COLO668 (cell line): ENCODE measurements at regions not wholly inside any gene's neighbourhood (a gene's known extent, or its start where the extent isn't known, plus 50 kb on each side); places are given as distances from the start of the nearest gene placed in this dataset.
"Not testable (repeated sequence)": the region's sequence is repeated elsewhere in the genome, so short reads cannot be mapped to it uniquely, and the experiment has no call there.

ENCODE experiments used
- DNase-seq: peaks from one replicate; lab custom pipeline; 2025; ENCODE audit not compliant: unreplicated experiment; lab: John Stamatoyannopoulos, UW

GRCh38 chr12:125540580-125541204 is 475.5 kb downstream of the AACS start:
- DNase-seq, result no peak

GRCh38 chr12:125544960-125545359 is 479.7 kb downstream of the AACS start:
- no peak for DNase-seq

DNA sequence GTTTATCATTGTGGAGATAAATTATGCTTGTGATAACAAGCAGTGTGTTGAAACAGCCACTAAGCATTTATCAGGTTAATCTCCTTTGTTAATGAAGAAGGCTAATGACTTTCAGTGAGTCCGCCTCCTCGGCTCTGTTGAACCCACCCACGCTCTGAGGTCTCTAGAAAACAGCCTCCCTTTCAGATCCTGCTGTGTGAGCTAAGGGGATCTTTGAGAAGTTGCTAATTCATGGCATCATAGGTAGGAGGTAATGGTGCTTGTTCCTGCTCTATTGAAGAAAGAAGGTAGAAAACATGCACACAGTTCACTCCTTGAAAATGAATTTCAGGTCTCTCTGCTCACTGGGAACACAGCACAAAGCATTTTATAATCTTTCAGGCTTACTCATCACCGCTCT is 483.9 kb downstream of the AACS start:
- no peak for DNase-seq

GRCh38 chr12:125549836-125550235 is 484.6 kb downstream of the AACS start:
- no peak for DNase-seq

DNA sequence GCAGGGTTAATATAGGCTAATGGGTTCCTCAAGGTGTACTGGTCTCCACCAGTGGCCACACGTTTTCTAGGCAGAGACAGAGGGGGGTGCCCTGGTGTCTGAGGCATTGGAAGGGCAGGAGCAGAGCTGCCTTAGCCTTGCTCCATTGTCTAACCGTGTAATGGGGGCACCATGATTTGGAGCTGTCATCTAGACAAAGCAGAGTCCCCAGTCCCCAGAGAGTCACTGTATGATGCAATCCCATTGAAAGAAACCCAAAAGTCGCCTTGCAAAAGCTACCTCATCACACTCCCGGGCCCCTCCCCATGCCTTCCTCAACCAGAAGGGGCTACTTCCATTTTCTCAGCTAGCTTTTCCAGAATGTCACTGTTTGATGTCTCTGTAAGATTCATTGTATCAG is 487.1 kb downstream of the AACS start:
- no peak for DNase-seq

DNA sequence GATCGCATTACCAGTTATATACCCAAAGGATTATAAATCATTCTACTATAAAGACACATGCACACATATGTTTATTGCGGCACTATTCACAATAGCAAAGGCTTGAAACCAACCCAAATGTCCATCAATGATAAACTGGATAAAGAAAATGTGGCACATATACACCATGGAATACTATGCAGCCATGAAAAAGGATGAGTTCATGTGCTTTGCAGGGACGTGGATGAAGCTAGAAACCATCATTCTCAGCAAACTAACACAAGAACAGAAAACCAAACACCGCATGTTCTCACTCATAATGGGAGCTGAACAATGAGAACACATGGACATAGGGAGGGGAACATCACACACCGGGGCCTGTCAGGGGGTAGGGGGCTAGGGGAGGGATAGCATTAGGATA is 495.8 kb downstream of the AACS start:
- DNase-seq, result not testable (repeated sequence)

DNA sequence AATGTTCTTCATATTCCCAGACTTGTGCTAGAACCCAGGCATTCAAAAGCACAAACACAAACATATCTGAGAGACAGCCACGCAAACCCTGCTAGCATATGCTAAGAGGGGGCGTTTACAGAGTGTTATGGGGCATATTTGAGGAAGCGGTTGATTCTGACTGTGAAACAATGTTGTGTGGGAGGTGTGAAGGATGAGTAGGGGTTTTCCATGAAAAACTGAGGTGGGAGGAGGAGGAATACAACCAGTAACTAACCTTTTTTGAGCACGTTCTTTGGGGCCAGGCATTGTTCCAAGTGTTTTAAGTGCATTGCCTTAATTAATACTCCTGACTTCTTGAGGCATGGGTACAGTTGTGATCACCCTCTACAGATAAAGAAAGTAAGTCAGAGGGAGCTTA is 499.5 kb downstream of the AACS start:
- no peak for DNase-seq

GRCh38 chr12:125567581-125567980 is 502.3 kb downstream of the AACS start:
- no peak for DNase-seq

DNA sequence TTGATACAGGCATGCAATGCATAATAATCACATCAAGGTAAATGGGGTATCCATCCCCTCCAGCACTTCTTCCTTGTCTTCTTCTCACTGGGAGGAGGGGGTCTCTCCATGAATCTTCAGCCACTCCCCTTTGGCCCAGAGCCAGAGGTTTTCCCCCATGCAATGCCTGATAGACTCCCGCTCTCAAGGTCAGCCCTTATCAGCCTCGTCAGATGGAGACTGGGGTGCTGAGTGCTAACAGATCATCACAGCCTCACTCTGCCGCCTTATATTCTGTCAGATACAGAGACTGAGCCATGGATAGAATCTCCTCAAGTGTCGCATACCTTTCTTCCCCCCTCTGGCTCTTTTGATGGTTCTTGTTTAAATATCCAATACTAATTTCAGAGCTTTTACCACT is 503.1 kb downstream of the AACS start:
- DNase-seq, result no peak

DNA sequence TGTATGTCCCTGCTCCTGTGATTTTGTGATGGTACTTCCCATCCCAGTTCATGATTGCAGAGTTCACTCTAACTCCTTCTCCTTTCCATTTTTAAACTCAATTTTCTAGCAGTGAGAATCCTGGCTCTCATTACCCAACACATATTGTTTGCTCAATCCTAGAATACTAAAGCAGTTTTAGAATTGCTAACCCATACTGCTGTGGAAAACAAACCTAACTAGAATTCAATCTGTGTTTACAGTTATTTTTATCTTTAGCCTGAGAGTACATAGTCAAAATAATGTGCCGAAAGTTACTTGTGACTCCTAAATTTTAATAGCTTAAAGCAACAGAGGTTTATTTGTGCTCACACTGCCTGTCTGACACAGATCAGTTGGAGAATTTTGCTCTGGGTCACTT is 508.0 kb downstream of the AACS start:
- no peak for DNase-seq

DNA sequence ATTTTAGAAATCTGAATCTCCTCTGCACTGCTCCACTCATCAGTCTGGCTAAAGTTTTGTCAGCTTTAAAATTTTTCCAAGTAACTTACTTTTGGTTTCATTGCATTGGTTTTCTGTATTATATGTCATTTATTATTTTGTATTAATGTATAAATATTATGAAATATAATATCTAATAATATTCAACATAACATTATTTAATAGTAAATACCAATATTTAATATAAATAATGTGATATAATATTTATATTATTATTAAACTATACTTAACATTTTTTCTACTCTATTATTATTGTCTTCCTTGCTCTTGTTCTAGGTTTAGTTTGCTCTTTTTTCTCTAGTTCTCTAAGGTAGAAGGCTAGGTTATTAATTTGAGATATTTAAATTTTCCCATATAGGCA is 512.1 kb downstream of the AACS start:
- no peak for DNase-seq

DNA sequence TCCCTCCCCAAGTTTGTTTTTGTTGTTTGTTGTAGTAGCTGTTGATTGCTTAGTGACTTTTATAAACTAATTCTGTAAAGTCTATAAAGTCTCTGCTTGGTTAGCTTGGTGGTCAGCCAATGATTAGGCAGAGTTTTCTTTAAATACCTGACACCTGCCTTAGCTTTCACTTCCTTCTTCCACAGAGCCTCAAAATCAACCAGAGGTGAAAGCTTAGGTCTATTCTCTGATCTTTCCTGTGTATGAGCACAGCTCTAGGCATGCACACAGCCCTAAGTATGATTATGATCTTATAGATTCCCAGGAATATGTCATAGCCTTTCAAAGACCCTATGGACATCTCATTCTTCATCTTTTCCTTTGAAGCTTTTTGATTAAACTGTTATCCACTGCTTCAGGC is 514.7 kb downstream of the AACS start:
- no peak for DNase-seq

- DNase-seq, result no peak
Measured at GRCh38 chr12:125583071-125583470, 517.8 kb downstream of the AACS start.

- DNase-seq, result no peak
Measured at GRCh38 chr12:125586441-125586840, 521.2 kb downstream of the AACS start.

DNA sequence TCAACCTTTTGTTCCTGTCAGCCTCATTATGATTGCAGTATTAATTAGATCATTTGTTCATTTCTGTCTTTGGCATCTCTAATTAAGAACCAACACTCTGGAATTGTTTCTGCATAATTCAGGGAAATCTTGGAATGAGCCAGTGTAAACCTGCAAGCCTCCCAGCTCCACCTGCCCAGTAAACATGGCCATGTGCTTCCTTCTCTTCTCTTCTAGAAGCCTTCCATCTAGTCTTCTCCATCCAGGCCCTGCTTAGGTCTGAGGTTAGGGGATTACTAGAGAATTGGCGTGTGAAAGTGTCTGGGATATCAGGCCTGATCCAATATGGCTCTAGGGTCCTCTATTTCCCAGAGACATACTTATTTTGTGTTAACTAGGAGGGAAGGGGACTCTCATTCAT is 528.0 kb downstream of the AACS start:
- DNase-seq, result no peak

DNA sequence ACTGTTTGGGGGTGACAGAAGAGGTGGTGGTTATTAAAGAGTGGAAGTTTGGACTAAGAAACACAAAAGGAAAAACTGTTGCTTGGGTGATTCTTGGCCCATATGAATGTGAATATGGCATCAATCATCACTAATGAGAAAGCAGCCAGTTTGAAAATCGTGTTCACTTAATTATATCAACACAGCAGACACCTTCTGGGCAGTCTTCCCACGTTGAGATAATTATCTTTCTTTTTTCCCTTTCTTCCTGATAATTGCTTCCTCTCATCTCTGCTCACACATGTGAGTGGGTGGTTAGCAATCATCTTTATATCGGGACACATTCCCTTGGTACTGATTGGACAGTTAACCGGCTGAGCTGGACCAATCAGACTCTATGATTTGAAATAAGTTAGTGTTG is 539.7 kb downstream of the AACS start:
- no peak for DNase-seq

DNA sequence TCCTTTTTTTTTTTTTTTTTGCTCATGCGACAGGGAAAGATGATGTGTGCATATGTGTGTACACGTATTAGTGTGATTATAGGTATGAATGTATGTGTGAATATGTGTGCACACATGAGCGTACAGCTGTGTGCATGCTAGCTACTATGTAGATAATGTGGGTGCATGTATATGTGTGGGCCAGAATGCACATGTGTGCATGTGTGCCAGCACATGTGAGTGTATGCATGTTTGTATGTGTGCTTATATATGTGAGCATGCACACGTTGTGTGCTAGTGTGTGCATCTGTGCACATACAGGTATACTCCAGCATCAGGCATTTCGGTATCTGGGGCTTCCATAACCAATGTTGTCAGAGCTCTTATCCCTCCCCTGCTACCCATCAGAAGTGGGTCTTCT is 541.1 kb downstream of the AACS start:
- DNase-seq, result no peak

GRCh38 chr12:125610292-125610691 is 545.1 kb downstream of the AACS start:
- no peak for DNase-seq

DNA sequence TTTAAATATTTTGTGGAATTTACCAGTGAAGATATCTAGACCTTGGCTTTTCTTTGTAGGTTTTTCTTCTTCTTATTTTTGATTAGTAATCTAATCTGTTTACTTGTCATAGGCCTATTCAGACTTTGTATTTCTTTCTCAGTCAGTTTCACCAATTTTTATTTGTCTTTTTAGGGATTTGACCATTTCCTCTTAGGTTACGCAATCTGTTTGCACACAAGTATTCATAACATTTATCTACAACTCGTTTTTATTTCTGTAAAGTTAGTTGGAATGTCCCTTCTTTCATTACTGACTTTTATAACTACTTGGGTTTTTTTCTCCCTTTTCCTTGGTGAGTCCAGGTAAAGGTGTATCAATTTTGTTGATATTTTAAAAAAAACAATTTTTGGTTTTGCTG is 545.7 kb downstream of the AACS start:
- DNase-seq, result no peak

GRCh38 chr12:125614058-125614457 is 548.8 kb downstream of the AACS start:
- DNase-seq, result no peak

GRCh38 chr12:125619723-125620122 is 554.5 kb downstream of the AACS start:
- DNase-seq, result no peak

DNA sequence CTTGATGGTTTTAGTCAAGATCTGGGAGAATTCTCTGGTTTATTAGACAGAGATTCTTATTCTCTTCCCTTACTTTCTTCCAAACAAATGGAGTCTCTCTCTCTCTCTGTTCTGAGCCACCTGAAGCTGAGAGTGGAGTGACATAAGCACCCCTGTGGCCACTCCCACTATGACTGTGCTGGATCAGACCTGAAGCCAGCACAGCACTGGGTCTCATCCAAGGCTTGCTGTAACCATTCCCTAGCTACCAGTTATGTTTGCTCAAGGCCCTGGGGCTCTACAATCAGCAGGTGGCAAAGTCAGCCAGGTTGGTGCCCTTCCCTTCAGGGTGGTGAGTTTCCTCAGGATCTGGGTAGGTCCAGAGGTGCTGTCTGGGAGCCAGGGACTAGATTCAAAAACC is 568.5 kb downstream of the AACS start:
- no peak for DNase-seq

- no peak for DNase-seq
Measured at GRCh38 chr12:125634813-125635212, 569.6 kb downstream of the AACS start.

DNA sequence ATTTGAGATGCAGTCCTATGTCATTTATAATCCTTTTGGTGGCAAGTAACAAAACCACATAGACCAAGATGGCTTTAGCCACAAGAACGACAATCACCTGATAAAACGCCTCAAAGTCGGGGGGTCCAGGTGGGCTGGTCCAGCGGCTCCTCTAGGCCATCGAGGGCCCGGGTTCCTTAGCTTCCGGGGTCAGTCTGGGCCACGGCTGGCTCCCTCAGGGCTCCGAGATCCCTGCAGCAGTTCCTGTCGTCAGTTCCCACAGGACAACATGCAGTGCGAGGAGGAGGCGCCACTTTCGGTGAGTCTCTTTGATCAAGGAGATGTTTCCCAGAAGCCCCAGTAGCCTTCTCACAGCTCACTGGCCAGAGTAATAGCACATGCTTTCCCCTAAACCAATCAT is 574.6 kb downstream of the AACS start:
- no peak for DNase-seq
